ENCODE measurements at regions not wholly inside any gene's neighbourhood (a gene's known extent, or its start where the extent isn't known, plus 50 kb on each side); places are given as distances from the start of the nearest gene placed in this dataset.
"Not testable (repeated sequence)": the region's sequence is repeated elsewhere in the genome, so short reads cannot be mapped to it uniquely, and the experiment has no call there.

DNA sequence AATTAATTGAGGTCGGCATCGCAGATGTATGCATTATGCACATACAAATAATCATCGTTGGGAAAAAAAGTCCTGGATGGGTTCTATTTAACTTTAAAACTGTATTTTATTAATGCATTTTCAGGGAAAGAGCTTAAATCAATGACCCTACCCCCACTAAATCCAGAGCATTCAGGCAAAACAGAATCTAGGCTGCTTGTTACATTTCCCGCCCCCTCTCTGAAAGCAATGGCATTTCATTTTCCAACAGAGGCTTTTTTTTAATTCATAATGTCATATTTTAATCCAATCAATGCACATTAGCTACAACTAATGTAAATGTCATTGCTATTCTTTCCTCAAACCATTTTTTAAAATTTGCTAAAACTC is 117.4 kb upstream of the GRIA1 start:
- DNase-seq (ENCODE audit: low read depth), result no peak
- no peak overlapping the region for H3K4me3 ChIP-seq (ENCODE audit: low read depth, low read length)
- TF ChIP-seq, protein P1, sequence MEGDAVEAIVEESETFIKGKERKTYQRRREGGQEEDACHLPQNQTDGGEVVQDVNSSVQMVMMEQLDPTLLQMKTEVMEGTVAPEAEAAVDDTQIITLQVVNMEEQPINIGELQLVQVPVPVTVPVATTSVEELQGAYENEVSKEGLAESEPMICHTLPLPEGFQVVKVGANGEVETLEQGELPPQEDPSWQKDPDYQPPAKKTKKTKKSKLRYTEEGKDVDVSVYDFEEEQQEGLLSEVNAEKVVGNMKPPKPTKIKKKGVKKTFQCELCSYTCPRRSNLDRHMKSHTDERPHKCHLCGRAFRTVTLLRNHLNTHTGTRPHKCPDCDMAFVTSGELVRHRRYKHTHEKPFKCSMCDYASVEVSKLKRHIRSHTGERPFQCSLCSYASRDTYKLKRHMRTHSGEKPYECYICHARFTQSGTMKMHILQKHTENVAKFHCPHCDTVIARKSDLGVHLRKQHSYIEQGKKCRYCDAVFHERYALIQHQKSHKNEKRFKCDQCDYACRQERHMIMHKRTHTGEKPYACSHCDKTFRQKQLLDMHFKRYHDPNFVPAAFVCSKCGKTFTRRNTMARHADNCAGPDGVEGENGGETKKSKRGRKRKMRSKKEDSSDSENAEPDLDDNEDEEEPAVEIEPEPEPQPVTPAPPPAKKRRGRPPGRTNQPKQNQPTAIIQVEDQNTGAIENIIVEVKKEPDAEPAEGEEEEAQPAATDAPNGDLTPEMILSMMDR (IDR thresholded peaks at IDR 0.05; ENCODE audit: insufficient read depth, low read length), result no peak

DNA sequence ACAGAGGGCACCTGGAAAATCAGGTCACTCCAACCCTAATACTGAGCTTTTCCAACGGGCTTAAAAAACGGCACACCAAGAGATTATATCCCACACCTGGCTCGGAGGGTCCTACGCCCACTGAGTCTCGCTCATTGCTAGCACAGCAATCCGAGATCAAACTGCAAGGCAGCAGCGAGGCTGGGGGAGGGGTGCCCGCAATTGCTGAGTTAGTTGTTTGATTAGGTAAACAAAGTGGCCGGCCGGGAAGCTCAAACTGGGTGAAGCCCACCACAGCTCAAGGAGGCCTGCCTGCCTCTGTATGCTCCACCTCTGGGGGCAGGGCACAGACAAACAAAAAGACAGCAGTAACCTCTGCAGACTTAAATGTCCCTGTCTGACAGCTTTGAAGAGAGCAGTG is 108.8 kb upstream of the GRIA1 start:
- not testable (repeated sequence) for DNase-seq (ENCODE audit: low read depth); H3K4me3 ChIP-seq (ENCODE audit: low read depth, low read length)

DNA sequence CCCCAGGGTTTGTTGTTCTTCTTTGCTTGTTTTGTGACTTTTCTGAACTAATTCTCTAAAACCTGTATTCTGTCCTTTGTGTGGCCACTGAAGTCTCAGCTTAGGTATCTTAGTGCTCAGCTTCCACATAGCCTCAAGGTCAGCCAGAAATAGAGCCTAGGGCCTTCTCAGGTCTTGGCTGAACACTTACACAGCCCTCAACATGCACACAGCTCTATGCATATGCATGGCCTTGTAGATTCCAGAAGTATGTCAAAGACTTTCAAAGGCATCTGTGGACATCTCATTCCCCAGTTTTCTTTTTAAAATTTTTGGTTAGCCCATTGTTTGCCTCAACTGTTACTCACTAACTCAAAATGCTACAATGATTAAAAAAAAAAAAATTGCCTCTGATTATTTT is 99.9 kb upstream of the GRIA1 start:
- no peak for DNase-seq (ENCODE audit: low read depth)
- H3K4me3 ChIP-seq (ENCODE audit: low read depth, low read length), result no peak overlapping the region
- TF ChIP-seq, protein P1 (IDR thresholded peaks at IDR 0.05; ENCODE audit: insufficient read depth, low read length), result no peak

DNA sequence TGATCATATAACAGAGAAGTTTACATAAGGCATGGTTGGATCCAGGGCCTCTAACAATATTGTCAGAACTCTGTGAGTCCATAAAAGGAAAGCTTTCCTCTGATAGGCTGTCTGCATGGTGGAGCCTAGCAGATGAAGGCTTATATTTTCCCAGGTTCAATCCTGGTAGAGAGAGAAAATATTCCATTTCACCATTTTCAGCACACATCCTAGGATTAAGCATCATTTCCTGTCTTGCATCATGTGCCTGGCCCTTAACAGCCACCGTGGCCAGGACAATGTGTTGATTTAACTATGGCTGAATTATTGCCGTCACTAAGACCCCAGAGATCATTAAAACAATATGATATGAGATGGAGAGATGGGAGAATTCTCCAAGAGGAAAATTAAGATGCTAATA is 90.9 kb upstream of the GRIA1 start:
- DNase-seq (ENCODE audit: low read depth), result no peak
- TF ChIP-seq, protein P1 (IDR thresholded peaks at IDR 0.05; ENCODE audit: insufficient read depth, low read length), result no peak
- H3K4me3 ChIP-seq (ENCODE audit: low read depth, low read length), result no peak overlapping the region

DNA sequence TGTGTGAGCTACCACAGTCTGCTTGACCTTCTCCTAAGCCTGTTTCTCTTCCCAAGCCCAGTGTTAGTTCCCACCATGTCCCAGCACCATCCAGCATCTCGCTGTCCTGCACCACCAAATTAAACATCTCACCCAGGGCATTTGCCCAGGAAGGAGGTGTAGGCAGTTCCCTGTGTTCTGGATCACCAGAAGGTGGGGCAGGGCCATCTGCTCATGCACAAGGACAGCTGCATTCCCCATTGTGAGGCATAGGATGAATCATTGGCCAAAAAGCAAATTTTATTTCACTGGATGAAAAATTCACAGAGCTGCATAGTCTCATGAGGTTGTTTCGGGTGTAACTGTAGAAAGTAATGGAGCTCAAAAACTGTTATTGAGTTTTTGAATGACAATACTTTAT is 89.5 kb upstream of the GRIA1 start:
- H3K4me3 ChIP-seq (ENCODE audit: low read depth, low read length), result no peak overlapping the region
- TF ChIP-seq, protein P1 (IDR thresholded peaks at IDR 0.05; ENCODE audit: insufficient read depth, low read length), result no peak
- DNase-seq (ENCODE audit: low read depth), result no peak

DNA sequence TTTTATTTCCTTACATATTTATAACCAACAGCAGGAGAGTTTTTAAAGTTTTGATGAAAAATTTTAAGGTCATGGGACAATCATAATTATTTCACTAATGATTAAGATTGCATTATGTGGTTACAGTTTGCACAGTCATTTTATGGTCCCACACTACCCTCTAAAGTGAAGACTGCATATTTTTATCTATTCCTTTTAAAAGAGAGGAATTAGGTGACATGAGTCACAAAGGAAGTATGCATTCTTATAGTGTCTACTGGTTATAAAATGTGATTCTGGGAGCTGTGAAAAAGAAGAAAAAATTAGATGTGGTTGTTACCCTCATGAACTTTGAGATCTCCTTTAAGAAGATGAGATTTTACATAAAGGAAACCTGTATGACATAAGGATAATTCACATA is 87.9 kb upstream of the GRIA1 start:
- H3K4me3 ChIP-seq (ENCODE audit: low read depth, low read length), result no peak overlapping the region
- DNase-seq (ENCODE audit: low read depth), result no peak
- TF ChIP-seq, protein P1 (IDR thresholded peaks at IDR 0.05; ENCODE audit: insufficient read depth, low read length), result no peak

DNA sequence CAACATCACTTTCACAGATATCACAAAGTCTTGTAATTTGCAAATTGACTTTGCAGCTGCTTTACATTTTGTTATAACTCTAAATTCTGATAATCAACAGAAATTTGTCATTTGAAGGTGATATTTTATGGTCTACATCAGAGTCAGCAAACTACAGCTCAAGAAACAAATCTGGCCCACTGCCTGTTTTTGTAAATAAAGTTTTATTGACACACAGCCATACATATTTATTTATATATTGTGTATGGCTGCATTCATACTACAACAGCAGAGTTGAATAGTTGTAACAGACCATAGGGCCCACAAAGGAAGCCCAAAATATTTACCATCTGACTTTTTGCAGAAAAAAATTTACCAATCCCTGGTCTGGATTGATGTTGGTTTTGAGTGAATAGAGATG is 87.0 kb upstream of the GRIA1 start:
- TF ChIP-seq, protein P1 (IDR thresholded peaks at IDR 0.05; ENCODE audit: insufficient read depth, low read length), result no peak
- no peak for DNase-seq (ENCODE audit: low read depth)
- H3K4me3 ChIP-seq (ENCODE audit: low read depth, low read length), result no peak overlapping the region
